ENCODE measurements at regions not wholly inside any gene's neighbourhood (a gene's known extent, or its start where the extent isn't known, plus 50 kb on each side); places are given as distances from the start of the nearest gene placed in this dataset.

GRCh38 chrX:121120690-121121605 lies 73.5 kb downstream of the GLUD2 start:
- TF ChIP-seq CTCF (conservative IDR thresholded peaks at IDR 0.05 in 1 of 2, IDR thresholded peaks at IDR 0.05 in 1 of 2; ENCODE audit: extremely low read depth in 1 of 2, insufficient read depth in 1 of 2, low read depth in 1 of 2, low read length in 2 of 2): no peak
- TF ChIP-seq EZH2 (IDR thresholded peaks at IDR 0.05; ENCODE audit: borderline replicate concordance, low read length): no peak

All from mammary epithelial cell (primary cell).